ENCODE measurements at regions not wholly inside any gene's neighbourhood (a gene's known extent, or its start where the extent isn't known, plus 50 kb on each side); places are given as distances from the start of the nearest gene placed in this dataset.

- intact Hi-C loops (cut with DNase I): no loop called here
- Histone ChIP-seq H3K9me3 (no peaks in the 10 kb centered on the region), H3K36me3 (no peaks in the 10 kb centered on the region), H3K27ac (no peak overlapping the region), H3K27me3 (no peaks in the 10 kb centered on the region), H3K4me1 (no peaks in the 10 kb centered on the region), H3K4me3 (no peak overlapping the region)
- TF ChIP-seq, protein P1, sequence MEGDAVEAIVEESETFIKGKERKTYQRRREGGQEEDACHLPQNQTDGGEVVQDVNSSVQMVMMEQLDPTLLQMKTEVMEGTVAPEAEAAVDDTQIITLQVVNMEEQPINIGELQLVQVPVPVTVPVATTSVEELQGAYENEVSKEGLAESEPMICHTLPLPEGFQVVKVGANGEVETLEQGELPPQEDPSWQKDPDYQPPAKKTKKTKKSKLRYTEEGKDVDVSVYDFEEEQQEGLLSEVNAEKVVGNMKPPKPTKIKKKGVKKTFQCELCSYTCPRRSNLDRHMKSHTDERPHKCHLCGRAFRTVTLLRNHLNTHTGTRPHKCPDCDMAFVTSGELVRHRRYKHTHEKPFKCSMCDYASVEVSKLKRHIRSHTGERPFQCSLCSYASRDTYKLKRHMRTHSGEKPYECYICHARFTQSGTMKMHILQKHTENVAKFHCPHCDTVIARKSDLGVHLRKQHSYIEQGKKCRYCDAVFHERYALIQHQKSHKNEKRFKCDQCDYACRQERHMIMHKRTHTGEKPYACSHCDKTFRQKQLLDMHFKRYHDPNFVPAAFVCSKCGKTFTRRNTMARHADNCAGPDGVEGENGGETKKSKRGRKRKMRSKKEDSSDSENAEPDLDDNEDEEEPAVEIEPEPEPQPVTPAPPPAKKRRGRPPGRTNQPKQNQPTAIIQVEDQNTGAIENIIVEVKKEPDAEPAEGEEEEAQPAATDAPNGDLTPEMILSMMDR (IDR thresholded peaks at IDR 0.05): no peak
- DNase-seq (ENCODE audit: low spot score in 2 of 2): no peak
Observed at GRCh38 chr2:100743741-100744140, 76.2 kb upstream of the NPAS2 start.

GRCh38 chr2:100744184-100744583, 75.8 kb upstream of the NPAS2 start:
- intact Hi-C loops (cut with DNase I): no loop called here
- Histone ChIP-seq H3K9me3 (no peaks in the 10 kb centered on the region), H3K4me1 (no peaks in the 10 kb centered on the region), H3K4me3 (no peak overlapping the region), H3K27me3 (no peaks in the 10 kb centered on the region), H3K36me3 (no peaks in the 10 kb centered on the region), H3K27ac (no peak overlapping the region)
- TF ChIP-seq, protein P1 (IDR thresholded peaks at IDR 0.05): no peak
- no peak for DNase-seq (ENCODE audit: low spot score in 2 of 2)

DNA sequence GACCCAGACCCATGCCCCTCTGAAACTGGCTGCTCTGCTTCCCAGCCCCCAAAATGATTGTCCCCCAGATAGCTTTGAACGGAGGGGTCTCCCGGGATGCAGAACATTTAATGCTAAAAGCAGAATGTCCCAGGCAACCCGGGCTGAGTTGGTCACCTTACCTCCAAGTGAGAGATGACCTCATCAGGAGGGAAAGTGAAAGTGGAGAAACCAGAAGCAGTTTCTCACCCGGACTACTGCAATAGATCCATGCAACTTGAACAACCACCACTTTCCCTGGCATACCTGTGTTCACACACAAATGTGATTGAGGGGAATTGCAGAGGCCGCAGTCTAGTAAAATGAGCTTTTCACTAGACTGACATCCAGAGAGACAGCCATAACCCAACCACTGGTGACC, 75.3 kb upstream of the NPAS2 start:
- no peaks in the 10 kb centered on the region for H3K9me3 ChIP-seq
- no peak overlapping the region for H3K27ac ChIP-seq
- H3K36me3 ChIP-seq: no peaks in the 10 kb centered on the region
- H3K4me3 ChIP-seq: no peak overlapping the region
- intact Hi-C loops (cut with DNase I): no loop called here
- no peaks in the 10 kb centered on the region for H3K4me1 ChIP-seq
- no peaks in the 10 kb centered on the region for H3K27me3 ChIP-seq
- TF ChIP-seq, protein P1 (IDR thresholded peaks at IDR 0.05): no peak
- no peak for DNase-seq (ENCODE audit: low spot score in 2 of 2)

DNA sequence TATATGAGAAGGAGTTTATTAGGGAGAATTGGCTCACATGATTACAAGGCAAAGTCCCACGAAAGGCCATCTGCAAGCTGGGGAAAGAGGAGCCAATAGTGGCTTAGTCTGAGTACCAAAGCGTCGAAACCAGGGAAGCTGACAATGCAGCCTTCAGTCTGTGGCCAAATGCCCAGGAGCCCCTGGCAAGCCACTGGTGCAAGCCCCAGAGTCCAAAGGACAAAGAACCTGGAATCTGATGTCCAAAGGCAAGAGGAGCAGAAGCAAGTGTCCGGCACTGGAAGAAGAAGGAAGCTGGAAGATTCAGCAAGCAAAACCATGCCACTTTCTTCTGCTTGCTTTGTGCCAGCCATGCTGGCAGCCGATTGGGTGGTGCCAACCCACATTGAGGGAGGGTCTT, 74.3 kb upstream of the NPAS2 start:
- H3K9me3 ChIP-seq: no peaks in the 10 kb centered on the region
- no peaks in the 10 kb centered on the region for H3K36me3 ChIP-seq
- no peak overlapping the region for H3K4me3 ChIP-seq
- H3K4me1 ChIP-seq: no peaks in the 10 kb centered on the region
- DNase-seq (ENCODE audit: low spot score in 2 of 2): no peak
- H3K27me3 ChIP-seq: no peaks in the 10 kb centered on the region
- no peak overlapping the region for H3K27ac ChIP-seq
- TF ChIP-seq, protein P1 (IDR thresholded peaks at IDR 0.05): no peak
- intact Hi-C loops (cut with DNase I): no loop called here

- no peak for DNase-seq (ENCODE audit: low spot score in 2 of 2)
- no peaks in the 10 kb centered on the region for H3K9me3 ChIP-seq
- intact Hi-C loops (cut with DNase I): no loop called here
- no peak overlapping the region for H3K27ac ChIP-seq
- H3K36me3 ChIP-seq: no peaks in the 10 kb centered on the region
- no peaks in the 10 kb centered on the region for H3K27me3 ChIP-seq
- H3K4me3 ChIP-seq: no peak overlapping the region
- peaks cover 3 to 9% of the 10 kb centered on the region in 2 donors for H3K4me1 ChIP-seq
- TF ChIP-seq, protein P1 (IDR thresholded peaks at IDR 0.05): no peak
Observed at GRCh38 chr2:100747551-100747950, 72.4 kb upstream of the NPAS2 start.

DNA sequence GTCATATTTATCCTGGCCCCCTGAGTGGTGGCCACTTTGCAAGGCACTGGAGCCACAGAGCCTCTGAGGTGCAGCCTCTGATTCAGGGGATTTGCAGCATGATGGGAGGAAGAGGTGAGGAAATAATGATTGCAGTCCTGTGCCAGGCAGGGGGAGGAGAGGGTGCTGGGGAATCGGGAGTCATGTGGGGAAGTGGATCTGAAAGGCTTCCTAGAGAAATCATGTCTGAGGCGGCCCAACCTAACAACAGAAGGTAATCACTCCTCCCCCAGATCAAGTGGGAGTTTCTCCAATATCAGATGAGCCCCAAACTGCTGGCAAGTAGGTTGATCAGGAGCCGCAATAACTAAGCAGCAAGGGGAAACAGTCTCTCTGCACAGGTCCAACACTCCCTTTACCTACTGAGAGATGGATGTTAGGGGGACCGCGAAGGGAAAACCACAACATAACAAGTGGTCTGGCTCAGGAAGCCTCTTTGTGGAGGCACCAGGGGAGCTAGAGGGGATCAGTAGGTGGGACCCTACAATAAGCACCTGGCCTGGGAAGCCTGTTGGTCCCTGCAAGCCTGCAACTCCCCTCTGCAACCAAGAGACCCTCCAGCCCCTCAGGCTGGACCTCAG, 71.8 kb upstream of the NPAS2 start:
- Histone ChIP-seq H3K36me3 (no peaks in the 10 kb centered on the region), H3K4me1 (peaks cover 6 to 13% of the 10 kb centered on the region in 2 donors), H3K9me3 (no peaks in the 10 kb centered on the region), H3K27me3 (no peaks in the 10 kb centered on the region), H3K27ac (no peak overlapping the region), H3K4me3 (no peak overlapping the region)
- no peak for DNase-seq (ENCODE audit: low spot score in 2 of 2)
- TF ChIP-seq, protein P1 (IDR thresholded peaks at IDR 0.05): no peak
- intact Hi-C loops (cut with DNase I): no loop called here
